Umbilical cord (tissue), 1 donor: ENCODE measurements at regions not wholly inside any gene's neighbourhood (a gene's known extent, or its start where the extent isn't known, plus 50 kb on each side); places are given as distances from the start of the nearest gene placed in this dataset.
"Not testable (repeated sequence)": the region's sequence is repeated elsewhere in the genome, so short reads cannot be mapped to it uniquely, and the experiment has no call there.

ENCODE experiments used
- DNase-seq: peaks from one replicate; pipeline ENCODE4 v3.0.0-alpha.2; 2015; ENCODE audit warnings: low spot score

DNA sequence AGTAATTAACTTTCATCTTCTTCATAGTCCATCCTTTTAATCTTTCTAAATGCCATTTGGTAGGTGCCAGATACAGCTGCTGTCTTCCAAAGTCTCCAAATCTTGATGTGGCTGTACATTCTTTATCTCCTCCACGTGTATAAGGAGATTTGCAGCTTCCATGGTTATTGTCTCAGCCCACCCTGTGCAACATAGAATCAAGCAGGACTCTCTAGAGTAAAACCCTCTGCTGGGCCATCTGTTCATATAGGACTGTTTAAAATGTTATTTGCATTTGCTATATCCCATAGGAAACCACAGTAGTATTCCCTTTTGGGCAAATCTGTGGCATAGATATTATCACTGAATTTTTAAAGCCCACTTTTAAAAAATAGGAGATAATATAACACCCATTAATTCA, 527.2 kb upstream of the EPHA5 start:
- DNase-seq, result no peak

DNA sequence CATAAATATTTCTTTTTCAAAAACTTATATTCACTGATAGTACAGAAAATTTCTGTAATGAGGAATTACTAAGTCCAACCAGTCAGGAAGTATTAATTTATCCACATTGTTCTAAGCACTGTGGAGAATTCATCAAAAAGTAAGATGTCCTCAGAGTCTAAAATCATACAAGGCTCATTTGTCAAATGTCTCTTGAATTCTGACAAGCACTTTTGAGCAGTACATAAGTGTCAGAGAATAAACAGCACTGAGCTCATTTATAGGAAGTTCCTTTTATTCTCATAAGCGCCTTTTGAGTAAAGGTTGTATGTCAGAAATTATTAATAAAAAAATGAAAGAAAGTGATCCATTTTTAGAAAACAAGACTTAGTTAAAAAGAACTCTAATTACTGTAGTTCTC, 523.2 kb upstream of the EPHA5 start:
- DNase-seq, result no peak

DNA sequence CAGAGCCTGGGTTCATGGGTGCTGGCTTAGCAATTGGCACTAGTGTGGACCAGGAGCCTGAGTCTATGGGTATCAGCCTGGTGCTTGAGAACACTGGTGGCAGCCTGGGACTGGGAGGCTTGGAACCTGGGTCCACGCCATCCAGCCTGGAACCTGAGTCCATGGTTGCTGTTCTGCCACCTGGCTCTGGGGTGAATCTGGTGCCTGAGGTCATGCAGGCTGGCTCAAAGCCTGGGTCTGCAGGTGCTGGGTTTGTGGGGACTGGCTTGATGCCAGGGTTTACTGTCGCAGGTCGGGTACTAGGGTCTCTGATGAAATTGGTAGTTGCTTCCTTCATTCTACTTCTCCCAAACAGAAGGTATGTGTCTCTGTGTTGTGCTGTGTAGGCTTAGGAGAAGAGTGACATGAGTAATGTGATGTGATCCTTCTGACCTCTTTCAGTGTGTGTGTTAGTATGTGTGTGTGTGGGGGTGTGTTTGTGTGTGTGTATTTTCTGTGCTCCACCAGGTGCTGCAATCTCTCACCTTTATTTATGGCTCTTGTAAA, 517.0 kb upstream of the EPHA5 start:
- DNase-seq, result no peak

DNA sequence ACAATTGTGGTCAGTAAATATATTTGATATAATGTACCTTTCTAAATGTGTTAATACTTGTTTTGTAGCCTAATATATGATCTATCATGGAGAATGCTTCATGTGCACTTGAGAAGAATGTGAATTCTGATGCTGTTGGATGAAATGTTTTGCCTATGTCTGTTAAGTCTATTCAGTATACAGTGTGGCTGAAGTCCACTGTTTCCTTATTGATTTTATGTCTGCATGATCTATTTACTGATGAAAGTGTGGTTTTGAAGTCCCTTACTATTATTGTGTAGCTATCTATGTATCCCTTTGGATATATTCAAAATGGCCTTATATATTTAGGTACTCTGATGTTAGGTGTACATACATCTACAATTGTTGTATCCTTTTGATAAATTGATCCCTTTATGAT, 515.8 kb upstream of the EPHA5 start:
- no peak for DNase-seq

DNA sequence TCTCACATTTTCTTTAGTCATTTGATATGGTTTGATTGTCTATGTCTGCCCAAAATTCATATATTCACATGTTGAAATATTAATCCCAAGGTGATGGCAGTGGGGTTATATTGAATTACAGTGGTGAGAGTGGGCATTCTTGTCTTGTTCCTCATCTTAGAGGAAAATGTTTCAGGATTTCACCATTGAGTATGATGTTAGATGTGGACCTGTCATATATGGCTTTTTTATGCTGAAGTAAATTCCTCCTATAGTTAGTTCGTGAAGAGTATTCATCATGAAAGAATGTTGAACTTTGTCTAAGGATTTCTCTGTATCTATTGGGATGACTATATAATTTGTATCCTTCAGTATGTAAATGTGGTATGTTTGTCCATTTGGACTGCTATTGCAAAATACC, 512.3 kb upstream of the EPHA5 start:
- DNase-seq, result no peak

DNA sequence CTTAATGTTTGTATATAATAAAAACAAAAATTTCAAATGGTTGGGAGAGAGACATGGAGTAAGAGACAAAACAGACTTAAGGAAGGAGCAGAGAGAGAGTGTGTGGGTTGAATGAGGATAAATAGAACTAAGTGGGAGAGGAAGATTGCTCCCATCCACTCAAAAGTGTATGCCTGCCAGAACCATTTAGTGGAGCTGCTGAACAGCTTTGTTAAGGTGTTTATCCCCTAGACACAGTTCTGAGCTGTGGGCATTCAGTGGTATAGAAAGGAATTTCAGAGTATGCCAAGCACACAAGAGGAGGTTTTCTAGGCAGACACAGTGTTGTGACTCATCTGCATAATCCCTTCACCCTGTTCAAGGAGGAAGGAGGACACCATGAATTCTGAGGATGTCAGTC, 508.6 kb upstream of the EPHA5 start:
- peak; percentile 3 for DNase-seq

DNA sequence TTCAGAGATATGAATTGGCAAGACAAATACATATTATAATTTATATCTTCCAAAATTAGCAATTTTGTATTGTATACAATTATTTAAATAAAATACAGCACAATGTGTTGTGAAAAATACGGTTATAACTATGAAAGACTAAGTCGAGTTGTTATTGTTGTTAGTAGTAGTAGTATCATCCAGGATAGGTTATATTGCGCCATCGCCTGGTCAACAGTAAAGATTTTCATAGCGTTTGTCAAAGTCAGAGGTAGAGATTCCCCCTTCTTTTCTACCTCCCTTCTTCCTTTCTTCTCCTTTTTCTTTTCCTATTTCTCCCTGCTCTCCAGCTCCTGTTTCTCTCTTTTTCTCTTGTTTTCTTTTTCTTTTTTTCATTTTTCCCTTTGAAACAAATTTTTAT, 499.1 kb upstream of the EPHA5 start:
- DNase-seq, result no peak

DNA sequence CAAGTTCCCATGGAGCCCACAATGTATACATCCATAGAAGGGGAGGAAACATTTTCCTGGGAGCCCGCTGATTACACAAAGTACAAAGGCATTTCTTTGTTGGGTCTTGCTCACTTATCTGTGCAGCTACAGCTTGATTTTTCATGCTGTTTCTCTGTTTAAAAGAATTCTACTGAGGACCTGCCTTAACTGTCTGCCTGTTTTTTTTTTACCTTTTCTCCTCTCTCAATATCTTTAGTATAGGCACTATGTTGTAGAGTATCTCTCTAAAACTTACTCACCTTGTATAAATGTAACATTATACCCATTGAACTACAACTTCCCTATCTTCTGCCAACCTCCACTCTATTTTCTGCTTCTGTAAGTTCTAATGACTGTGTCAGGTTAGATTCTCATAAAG, 494.6 kb upstream of the EPHA5 start:
- DNase-seq, result no peak

DNA sequence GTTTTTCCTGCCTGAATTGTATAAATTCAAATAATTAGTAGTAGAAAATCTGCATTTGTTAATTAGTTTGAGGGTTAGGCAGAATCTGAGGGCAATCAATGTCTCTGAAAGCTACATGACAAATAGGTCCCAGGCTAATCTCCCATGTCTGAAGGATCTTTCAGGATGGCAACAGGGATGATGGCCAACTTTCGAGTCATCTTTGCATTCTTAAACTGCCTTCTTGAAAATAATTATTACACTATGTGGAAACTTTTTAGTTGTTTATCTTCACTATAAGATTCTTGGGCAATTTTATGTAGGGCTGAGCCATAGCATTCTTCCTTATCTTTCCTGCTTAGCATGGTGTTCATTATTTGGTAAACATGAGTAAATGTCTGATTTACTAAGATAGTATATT, 490.3 kb upstream of the EPHA5 start:
- DNase-seq, result no peak

DNA sequence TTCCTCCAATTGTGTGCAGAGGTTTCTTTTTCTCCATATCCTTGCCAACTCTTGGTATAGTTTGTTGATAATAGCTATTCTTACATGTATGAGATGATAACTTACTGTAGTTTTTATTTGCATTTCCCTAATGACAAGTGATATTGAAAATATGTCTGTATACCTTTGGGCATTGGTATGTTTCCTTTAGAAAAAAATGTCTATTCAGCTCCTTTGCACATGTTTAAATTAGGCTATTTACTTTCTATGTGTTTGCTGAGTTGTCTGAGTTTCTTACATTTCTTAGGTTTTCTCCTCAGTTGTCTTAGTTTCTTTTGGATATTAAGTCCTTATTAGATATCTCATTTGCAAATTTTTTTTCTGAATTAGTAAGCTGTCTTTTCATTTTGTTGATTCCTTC, 487.3 kb upstream of the EPHA5 start:
- DNase-seq, result no peak

DNA sequence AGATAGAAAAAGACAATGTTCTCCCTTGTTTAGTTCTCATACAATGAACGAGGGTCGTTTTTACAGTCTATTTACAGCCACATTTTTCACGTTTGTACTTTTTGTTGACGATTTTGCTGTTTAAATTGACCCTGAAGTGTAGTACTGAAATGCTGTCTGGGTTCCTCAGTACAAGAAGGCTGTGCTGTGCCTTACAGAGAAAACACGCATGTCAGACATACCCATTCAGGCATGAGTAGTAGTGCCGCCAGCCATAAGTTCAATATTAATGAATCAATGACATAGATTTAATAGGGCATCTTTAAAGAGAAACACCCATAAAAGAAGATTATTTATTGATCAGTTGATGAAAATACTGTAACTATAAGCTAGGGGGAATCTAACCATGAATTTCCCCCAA, 459.8 kb upstream of the EPHA5 start:
- DNase-seq, result no peak

DNA sequence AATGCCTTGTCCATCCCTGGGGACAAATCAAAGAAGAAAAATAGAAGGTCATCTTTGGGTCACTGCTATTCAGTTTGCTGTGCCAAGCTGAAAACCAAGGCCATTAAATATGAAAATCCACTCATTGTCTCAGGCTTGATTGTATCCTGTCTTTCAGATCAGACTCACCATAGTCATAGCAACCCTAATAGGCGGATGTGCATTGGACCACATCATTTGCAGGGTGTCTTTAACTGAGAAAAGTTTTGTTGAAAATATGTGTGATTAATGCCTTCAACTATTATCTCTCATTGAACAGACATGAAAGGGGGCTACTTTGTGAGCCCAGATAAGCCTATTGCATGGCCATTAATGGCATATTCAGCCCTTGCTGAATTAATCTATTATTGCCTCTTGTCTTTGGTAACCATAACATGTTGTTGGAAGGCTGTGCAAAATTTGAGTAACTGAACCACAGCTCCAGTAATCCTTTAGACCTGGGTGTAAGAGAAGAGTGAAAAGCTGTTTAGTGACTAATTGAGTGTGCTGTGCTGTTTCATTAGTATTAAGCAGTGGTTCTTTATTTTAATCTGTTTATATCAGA, 453.6 kb upstream of the EPHA5 start:
- no peak for DNase-seq

DNA sequence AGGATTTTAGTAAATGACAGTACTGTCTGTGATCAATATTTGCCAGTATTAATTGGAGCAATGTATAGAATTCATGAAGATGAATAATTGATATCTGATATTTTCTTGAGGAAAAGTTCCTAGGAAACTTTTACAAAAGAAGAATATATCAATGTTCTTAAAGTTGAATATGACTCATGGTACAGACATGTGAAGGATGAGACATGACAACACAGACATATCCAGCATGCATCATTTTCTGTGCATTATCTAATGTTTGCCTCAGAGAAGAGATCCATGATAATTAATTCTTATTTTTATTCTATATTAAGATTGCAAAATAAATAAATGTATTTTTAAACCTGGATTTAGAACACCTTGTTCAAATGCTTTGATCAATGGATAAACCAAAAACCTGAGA, 452.9 kb upstream of the EPHA5 start:
- DNase-seq, result no peak

DNA sequence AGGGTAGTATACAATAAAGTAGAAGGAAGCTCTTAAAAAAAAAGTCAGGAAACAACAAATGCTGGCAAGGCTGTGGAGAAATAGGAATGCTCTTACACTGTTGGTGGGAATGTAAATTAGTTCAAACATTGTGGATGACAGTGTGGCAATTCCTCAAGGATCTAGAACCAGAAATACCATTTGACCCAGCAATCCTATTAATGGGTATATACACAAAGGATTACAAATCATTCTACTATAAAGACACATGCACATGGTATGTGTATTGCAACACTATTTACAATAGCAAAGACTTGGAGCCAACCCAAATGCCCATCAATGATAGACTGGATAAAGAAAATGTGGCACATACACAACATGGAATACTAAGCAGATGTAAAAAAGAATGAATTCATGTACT, 444.9 kb upstream of the EPHA5 start:
- not testable (repeated sequence) for DNase-seq

DNA sequence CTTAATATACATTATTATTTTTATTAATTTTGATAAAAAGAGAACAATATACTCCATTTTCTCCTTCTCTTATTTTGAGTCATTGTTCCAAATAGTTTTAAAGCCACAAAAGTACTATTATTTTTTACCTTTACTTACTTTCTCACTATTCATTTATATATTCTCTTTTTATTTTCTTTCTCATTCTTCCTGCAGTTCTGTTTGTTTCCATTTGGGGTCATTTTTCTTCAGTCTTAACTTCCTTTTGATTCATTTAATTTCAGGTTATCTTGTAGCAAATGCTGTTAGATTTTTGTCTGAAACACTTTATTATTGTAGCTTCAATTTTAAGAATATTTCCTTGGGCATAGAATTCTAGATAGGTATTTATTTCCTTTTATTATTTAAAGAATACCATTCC, 438.6 kb upstream of the EPHA5 start:
- DNase-seq, result no peak

DNA sequence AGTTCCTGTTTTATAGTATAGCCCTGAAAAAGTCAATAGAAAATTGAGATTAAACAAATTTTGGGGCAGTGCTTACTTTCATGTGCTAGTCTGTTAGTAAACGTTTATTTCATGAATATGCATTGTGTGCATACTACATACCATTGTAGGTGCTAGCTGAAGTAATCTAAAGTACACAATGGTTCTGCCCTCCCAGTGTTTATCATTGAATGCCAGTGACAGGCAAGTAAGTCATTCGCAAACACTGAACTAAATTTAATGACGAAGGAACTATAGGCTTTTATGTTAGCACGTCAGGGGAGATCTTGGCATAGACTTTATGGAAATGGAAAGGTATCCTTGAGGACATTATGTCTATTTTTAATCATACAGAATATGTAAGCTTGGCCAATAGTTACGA, 426.9 kb upstream of the EPHA5 start:
- no peak for DNase-seq

DNA sequence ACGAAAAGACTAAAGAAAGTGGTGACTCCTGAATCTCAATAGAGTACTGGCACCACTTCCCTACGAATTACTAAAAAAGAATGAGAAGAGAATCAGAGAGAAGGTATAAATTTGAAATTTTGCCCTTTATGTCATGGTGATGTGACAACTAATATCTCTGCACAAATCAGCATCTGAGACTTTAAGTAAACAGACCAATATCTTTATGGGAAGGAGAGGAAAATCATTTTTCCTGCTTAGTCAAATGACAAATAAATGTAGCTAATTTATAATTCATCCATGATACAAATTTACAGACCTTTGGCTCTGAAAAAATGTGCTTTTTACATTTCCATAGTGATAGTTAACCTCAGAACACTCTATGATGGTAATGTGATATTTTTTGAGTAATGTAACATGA, 424.8 kb upstream of the EPHA5 start:
- no peak for DNase-seq

DNA sequence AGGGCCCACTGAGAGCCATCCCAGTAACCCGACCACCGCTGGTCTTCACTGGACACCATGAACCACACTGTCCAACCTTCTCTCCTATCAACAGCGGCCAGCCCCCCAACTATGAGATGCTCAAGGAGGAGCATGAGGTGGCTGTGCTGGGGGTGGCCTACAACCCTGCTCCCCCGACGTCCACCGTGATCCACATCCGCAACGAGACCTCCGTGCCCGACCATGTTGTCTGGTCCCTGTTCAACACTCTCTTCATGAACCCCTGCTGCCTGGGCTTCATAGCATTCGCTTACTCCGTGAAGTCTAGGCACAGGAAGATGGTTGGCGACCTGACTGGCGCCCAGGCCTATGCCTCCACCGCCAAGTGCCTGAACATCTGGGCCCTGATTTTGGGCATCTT, 423.8 kb upstream of the EPHA5 start:
- no peak for DNase-seq

DNA sequence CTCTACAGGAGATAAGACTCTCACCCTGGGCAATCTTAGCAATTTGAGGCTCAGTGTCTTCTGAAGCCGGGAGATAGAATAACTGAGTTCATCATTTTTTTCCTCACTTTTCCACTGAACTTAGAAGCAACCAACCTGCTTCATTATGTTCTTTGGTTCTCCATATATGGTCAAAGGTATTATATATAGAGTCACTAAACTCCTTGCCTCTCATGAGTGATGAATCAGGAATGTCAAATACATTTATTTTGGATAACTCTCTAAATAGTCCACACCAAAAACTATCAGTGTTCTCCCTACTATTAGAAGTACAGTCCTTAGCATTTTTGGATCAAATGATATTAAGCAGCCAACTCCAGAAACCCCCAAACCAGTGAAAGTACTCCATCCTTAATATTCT, 421.5 kb upstream of the EPHA5 start:
- DNase-seq, result no peak

DNA sequence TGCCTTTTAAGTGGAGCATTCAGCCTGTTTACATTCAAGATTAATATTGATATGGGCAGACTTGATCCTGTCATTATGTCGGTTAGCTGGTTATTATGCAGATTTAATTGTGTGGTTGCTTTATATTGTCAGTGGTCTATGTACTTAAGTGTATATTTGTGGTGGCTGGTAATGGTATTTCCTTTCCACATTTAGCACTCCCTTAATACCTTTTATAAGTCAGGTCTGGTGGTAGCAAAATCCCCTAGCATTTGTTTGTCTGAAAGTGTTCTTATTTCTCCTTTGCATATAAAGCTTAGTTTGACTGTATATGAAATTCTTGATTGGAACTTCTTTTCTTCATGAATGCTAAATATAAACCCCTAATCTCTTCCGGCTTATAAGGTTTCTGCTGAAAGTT, 403.7 kb upstream of the EPHA5 start:
- DNase-seq, result no peak

DNA sequence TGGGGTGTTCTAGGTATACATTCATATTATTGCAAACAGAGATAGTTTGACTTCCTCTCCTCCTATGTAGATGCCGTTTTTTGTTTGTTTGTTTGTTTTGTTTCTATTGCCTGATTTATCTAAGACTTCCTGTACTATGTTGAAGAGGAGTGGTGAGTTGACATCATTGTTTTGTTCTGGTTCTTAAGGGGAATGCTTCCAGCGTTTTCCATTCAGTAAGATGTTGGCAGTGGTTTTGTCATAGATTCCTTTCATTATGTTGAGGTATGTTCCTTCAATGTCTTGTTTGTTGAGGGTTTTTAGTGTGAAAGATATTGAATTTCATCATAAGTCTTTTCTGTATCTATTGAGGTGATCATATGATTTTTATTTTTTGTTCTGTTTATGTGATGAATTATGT, 401.6 kb upstream of the EPHA5 start:
- DNase-seq, result no peak

DNA sequence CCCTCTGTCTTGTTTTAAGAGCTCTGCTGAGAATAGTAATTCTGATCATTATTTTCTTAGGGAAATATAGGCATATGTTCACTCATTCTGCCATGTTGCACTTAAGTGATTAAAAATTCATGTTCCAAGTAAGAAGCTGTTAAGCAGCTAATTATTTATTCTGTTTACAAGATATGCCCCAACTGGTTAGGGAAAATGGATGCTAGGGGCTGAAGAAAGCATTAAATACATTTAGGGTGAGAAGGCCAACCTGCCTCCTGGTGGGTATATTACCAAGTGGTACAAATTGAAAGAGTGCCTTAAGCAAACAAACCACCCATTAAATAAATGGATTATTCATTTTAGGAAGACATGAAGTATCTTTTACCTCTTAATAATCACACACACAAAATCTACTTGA, 392.6 kb upstream of the EPHA5 start:
- DNase-seq, result no peak

DNA sequence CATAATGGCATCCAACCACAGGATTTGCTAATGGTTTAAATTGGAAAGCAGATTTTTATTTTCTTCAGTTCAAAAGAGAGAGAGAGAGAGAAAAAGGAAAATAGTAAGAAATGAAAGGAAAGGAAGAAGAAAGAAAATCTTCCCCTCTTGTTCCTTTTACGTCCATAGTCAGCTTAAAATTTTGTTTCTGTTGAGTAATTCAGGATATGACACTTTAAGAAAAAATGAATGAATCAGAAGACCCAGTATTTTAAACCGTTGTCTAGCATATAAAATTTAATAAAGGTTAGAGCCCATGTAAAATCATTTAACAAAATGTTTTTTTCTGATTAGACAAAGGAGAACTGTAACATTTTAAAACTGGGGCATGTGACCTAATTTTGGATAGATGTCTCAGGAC, 391.8 kb upstream of the EPHA5 start:
- DNase-seq, result no peak

DNA sequence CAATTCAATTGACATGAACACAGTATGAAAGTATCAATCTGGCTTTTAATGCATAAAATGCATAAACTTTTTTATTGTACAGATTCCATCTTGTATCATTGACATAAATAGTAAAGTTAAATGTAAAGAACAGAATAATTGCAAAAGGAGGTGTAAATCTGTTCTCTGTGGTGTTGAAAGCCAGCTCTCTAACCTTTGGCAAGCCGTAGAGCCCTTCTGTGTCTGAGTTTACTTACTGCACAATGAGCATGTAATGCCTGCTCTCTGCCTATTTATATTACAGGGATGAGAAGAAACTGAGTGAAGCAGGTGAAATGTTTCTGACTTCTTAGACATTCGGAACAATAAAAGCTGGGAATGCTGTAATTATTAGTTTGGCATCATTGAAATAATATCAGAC, 389.3 kb upstream of the EPHA5 start:
- DNase-seq, result no peak
